ENCODE measurements at regions not wholly inside any gene's neighbourhood (a gene's known extent, or its start where the extent isn't known, plus 50 kb on each side); places are given as distances from the start of the nearest gene placed in this dataset.

GRCh38 chr7:89602984-89603383 lies 551.3 kb upstream of the STEAP1 start:
- TF ChIP-seq, protein P1, sequence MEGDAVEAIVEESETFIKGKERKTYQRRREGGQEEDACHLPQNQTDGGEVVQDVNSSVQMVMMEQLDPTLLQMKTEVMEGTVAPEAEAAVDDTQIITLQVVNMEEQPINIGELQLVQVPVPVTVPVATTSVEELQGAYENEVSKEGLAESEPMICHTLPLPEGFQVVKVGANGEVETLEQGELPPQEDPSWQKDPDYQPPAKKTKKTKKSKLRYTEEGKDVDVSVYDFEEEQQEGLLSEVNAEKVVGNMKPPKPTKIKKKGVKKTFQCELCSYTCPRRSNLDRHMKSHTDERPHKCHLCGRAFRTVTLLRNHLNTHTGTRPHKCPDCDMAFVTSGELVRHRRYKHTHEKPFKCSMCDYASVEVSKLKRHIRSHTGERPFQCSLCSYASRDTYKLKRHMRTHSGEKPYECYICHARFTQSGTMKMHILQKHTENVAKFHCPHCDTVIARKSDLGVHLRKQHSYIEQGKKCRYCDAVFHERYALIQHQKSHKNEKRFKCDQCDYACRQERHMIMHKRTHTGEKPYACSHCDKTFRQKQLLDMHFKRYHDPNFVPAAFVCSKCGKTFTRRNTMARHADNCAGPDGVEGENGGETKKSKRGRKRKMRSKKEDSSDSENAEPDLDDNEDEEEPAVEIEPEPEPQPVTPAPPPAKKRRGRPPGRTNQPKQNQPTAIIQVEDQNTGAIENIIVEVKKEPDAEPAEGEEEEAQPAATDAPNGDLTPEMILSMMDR (IDR thresholded peaks at IDR 0.05; ENCODE audit: low read depth, low read length) = no peak
- TF ChIP-seq EZH2phosphoT487 (IDR thresholded peaks at IDR 0.05; ENCODE audit: low read depth) = no peak

Data from OCI-LY3 (cell line).